ENCODE measurements at regions not wholly inside any gene's neighbourhood (a gene's known extent, or its start where the extent isn't known, plus 50 kb on each side); places are given as distances from the start of the nearest gene placed in this dataset.

DNA sequence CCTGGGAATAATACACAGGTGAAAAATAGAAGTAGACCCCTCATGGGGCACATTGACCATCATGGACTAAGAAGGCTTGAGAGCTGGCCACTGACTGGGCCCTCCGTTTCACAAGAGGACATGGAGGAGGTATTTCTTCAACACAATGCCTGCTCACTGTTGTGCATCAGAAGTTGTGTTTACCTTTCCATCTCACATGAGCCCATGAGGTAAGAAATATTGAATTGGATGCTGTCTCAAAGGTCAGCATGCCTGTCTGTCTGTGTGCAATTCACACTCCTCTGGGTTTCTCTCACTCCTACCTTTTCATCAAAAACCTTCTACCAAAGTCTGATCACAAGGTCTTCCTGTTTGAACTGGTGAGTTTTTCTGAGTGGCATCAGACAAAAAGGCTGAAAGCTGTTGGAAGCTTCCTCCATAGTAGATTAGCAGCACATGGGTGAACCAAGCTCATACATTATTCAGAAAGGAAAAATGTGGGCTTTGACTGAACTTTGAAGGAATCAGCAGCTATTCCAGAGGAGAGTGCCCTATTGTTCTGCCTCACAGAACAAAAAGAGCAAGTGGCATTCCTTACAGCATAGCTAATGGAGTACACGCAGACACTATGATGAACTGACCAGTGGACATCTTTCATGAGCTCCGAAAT lies 143.2 kb upstream of the RND3 start (continued):
- TF ChIP-seq, protein P1, sequence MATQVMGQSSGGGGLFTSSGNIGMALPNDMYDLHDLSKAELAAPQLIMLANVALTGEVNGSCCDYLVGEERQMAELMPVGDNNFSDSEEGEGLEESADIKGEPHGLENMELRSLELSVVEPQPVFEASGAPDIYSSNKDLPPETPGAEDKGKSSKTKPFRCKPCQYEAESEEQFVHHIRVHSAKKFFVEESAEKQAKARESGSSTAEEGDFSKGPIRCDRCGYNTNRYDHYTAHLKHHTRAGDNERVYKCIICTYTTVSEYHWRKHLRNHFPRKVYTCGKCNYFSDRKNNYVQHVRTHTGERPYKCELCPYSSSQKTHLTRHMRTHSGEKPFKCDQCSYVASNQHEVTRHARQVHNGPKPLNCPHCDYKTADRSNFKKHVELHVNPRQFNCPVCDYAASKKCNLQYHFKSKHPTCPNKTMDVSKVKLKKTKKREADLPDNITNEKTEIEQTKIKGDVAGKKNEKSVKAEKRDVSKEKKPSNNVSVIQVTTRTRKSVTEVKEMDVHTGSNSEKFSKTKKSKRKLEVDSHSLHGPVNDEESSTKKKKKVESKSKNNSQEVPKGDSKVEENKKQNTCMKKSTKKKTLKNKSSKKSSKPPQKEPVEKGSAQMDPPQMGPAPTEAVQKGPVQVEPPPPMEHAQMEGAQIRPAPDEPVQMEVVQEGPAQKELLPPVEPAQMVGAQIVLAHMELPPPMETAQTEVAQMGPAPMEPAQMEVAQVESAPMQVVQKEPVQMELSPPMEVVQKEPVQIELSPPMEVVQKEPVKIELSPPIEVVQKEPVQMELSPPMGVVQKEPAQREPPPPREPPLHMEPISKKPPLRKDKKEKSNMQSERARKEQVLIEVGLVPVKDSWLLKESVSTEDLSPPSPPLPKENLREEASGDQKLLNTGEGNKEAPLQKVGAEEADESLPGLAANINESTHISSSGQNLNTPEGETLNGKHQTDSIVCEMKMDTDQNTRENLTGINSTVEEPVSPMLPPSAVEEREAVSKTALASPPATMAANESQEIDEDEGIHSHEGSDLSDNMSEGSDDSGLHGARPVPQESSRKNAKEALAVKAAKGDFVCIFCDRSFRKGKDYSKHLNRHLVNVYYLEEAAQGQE (IDR thresholded peaks at IDR 0.05; ENCODE audit: low read depth), result no peak
- TF ChIP-seq EZH2phosphoT487 (IDR thresholded peaks at IDR 0.05; ENCODE audit: borderline replicate concordance) (no peak), POLR2AphosphoS5 (IDR thresholded peaks at IDR 0.05; ENCODE audit: low read depth, low read length) (no peak)

DNA sequence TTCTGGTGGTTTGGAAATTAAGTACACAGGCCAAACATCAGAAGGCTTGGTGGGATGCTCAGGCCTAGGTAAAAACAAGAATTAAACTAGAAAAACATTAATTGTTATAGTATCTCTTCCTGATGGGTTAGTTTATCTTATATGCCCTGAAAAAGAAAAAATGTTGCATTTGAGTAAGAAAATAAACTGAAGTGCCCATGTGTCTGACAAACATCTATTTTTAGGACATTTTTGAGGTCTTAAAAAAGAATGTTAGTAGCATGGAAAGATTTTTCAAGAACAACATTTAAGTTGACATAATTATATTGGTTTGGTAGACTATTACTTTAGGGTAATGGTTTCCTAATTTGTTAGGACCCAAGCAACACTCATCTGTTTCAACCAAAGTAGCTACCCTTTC lies 140.1 kb upstream of the RND3 start:
- Histone ChIP-seq H3K9me2 (ENCODE audit: insufficient read depth) (no peaks in the 10 kb centered on the region), H3K4me2 (ENCODE audit: low read length) (no peak overlapping the region), H3K9ac (ENCODE audit: low read length) (no peak overlapping the region), H3K27me3 (ENCODE audit: insufficient read depth, low read length) (no peaks in the 10 kb centered on the region), H3K36me3 (ENCODE audit: control insufficient read depth in 1 of 2, insufficient read depth in 2 of 2, low read length in 2 of 2) (no peaks in the 10 kb centered on the region), H2AFZ (ENCODE audit: low read depth, low read length, poor library complexity, severe bottlenecking) (no peak overlapping the region), H3K4me1 (ENCODE audit: control insufficient read depth in 1 of 2, insufficient read depth in 2 of 2, low read length in 2 of 2) (no peaks in the 10 kb centered on the region), H3K79me2 (ENCODE audit: insufficient read depth, low read length) (no peaks in the 10 kb centered on the region), H4K20me1 (ENCODE audit: insufficient read depth) (no peaks in the 10 kb centered on the region), H3K27ac (ENCODE audit: low read depth, low read length) (no peak overlapping the region), H3K9me3 (ENCODE audit: control insufficient read depth in 1 of 2, insufficient read depth in 1 of 2, low read depth in 1 of 2, low read length in 2 of 2) (no peaks in the 10 kb centered on the region), H3K4me3 (replicated peaks in 1 of 2; ENCODE audit: low read depth in 1 of 2, low read length in 2 of 2) (no peak overlapping the region)
- no peak for TF ChIP-seq FOSL1 (IDR thresholded peaks at IDR 0.05; ENCODE audit: low read depth)
- TF ChIP-seq EZH2 (IDR thresholded peaks at IDR 0.05), result no peak
- TF ChIP-seq POLR2AphosphoS5 (IDR thresholded peaks at IDR 0.05; ENCODE audit: low read depth, low read length), result no peak
- TF ChIP-seq, protein P1 (IDR thresholded peaks at IDR 0.05; ENCODE audit: low read depth), result no peak
- TF ChIP-seq, protein P2, sequence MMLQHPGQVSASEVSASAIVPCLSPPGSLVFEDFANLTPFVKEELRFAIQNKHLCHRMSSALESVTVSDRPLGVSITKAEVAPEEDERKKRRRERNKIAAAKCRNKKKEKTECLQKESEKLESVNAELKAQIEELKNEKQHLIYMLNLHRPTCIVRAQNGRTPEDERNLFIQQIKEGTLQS (IDR thresholded peaks at IDR 0.05), result no peak
- TF ChIP-seq SRF (IDR thresholded peaks at IDR 0.05; ENCODE audit: low read depth), result no peak
- TF ChIP-seq CBX3 (IDR thresholded peaks at IDR 0.05; ENCODE audit: low read depth), result no peak
- TF ChIP-seq, protein P3, sequence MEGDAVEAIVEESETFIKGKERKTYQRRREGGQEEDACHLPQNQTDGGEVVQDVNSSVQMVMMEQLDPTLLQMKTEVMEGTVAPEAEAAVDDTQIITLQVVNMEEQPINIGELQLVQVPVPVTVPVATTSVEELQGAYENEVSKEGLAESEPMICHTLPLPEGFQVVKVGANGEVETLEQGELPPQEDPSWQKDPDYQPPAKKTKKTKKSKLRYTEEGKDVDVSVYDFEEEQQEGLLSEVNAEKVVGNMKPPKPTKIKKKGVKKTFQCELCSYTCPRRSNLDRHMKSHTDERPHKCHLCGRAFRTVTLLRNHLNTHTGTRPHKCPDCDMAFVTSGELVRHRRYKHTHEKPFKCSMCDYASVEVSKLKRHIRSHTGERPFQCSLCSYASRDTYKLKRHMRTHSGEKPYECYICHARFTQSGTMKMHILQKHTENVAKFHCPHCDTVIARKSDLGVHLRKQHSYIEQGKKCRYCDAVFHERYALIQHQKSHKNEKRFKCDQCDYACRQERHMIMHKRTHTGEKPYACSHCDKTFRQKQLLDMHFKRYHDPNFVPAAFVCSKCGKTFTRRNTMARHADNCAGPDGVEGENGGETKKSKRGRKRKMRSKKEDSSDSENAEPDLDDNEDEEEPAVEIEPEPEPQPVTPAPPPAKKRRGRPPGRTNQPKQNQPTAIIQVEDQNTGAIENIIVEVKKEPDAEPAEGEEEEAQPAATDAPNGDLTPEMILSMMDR (IDR thresholded peaks at IDR 0.05 in 2 of 3, conservative IDR thresholded peaks at IDR 0.05 in 1 of 3; ENCODE audit: borderline replicate concordance in 1 of 3, insufficient read depth in 1 of 3, low read depth in 2 of 3, low read length in 2 of 3), result no peak
- TF ChIP-seq JUND (IDR thresholded peaks at IDR 0.05), result no peak
- TF ChIP-seq EGR1 (IDR thresholded peaks at IDR 0.05; ENCODE audit: low read depth), result no peak
- TF ChIP-seq SP1 (IDR thresholded peaks at IDR 0.05; ENCODE audit: low read depth), result no peak
- TF ChIP-seq ZNF274 (IDR thresholded peaks at IDR 0.05; ENCODE audit: low read depth, low read length), result no peak
- no peak for TF ChIP-seq POLR2A (IDR thresholded peaks at IDR 0.05; ENCODE audit: borderline replicate concordance, extremely low read depth, insufficient read depth, insufficient read length)
- no peak for TF ChIP-seq YY1 (IDR thresholded peaks at IDR 0.05; ENCODE audit: extremely low read depth, insufficient replicate concordance, low read depth, low read length)
- ATAC-seq (no peak), DNase-seq (ENCODE audit: low read depth, low spot score) (no peak)
- RAD21 ChIA-PET (ENCODE audit: low non-redundant PET in 1 of 2, low total read pairs in 2 of 2, uncharacterized antibody in 2 of 2, unreplicated experiment in 2 of 2), result no interaction called here
- POLR2A ChIA-PET, result no interaction called here
- intact Hi-C loops (cut with micrococcal nuclease), result no loop called here
- CTCF ChIA-PET, result no interaction called here
- BruUV-seq (replicated peaks), result no TSS peak
